ENCODE measurements at regions not wholly inside any gene's neighbourhood (a gene's known extent, or its start where the extent isn't known, plus 50 kb on each side); places are given as distances from the start of the nearest gene placed in this dataset.

GRCh38 chr2:111219285-111219684, 98.6 kb downstream of the BCL2L11 start:
- DNase-seq (ENCODE audit: low spot score): peak; percentile 62
- TF ChIP-seq CTCF (IDR thresholded peaks at IDR 0.05; ENCODE audit: borderline replicate concordance, control extremely low read depth, extremely low read depth, insufficient read depth, missing control alignments): no peak

GRCh38 chr2:111219734-111220505, 99.2 kb downstream of the BCL2L11 start:
- DNase-seq (ENCODE audit: low spot score): no peak
- TF ChIP-seq CTCF (IDR thresholded peaks at IDR 0.05; ENCODE audit: borderline replicate concordance, control extremely low read depth, extremely low read depth, insufficient read depth, missing control alignments): no peak
- in situ Hi-C loops (cut with MboI; ENCODE audit: low sequenced_read_pairs, unreplicated experiment): no loop called here

More at GRCh38 chr2:111219285-111219684, 98.6 kb downstream of the BCL2L11 start:
- in situ Hi-C loops (cut with MboI; ENCODE audit: low sequenced_read_pairs, unreplicated experiment): no loop called here

- DNase-seq (ENCODE audit: low spot score): no peak
- in situ Hi-C loops (cut with MboI; ENCODE audit: low sequenced_read_pairs, unreplicated experiment): no loop called here
- TF ChIP-seq CTCF (IDR thresholded peaks at IDR 0.05; ENCODE audit: borderline replicate concordance, control extremely low read depth, extremely low read depth, insufficient read depth, missing control alignments): no peak
These were observed 100.2 kb downstream of the BCL2L11 start for GRCh38 chr2:111220962-111221361.

- in situ Hi-C loops (cut with MboI; ENCODE audit: low sequenced_read_pairs, unreplicated experiment): no loop called here
- no peak for TF ChIP-seq CTCF (IDR thresholded peaks at IDR 0.05; ENCODE audit: borderline replicate concordance, control extremely low read depth, extremely low read depth, insufficient read depth, missing control alignments)
- no peak for DNase-seq (ENCODE audit: low spot score)
These were observed 101.0 kb downstream of the BCL2L11 start for GRCh38 chr2:111221701-111222100.

GRCh38 chr2:111222204-111222866, 101.6 kb downstream of the BCL2L11 start:
- no peak for DNase-seq (ENCODE audit: low spot score)
- in situ Hi-C loops (cut with MboI; ENCODE audit: low sequenced_read_pairs, unreplicated experiment): no loop called here
- TF ChIP-seq CTCF (IDR thresholded peaks at IDR 0.05; ENCODE audit: borderline replicate concordance, control extremely low read depth, extremely low read depth, insufficient read depth, missing control alignments): no peak

- TF ChIP-seq CTCF (IDR thresholded peaks at IDR 0.05; ENCODE audit: borderline replicate concordance, control extremely low read depth, extremely low read depth, insufficient read depth, missing control alignments): no peak
- in situ Hi-C loops (cut with MboI; ENCODE audit: low sequenced_read_pairs, unreplicated experiment): no loop called here
- DNase-seq (ENCODE audit: low spot score): no peak
These were observed 105.1 kb downstream of the BCL2L11 start for GRCh38 chr2:111225856-111226255.
